HG02763 (cell line): ENCODE measurements at regions not wholly inside any gene's neighbourhood (a gene's known extent, or its start where the extent isn't known, plus 50 kb on each side); places are given as distances from the start of the nearest gene placed in this dataset.

Experiments used
- ATAC-seq: cut with Tn5 transposase; IDR thresholded peaks from one replicate; pipeline ENCODE4 v1.9.1; 2021; ENCODE audit warnings: mild to moderate bottlenecking, moderate library complexity; ENCODE audit not compliant: unreplicated experiment

DNA sequence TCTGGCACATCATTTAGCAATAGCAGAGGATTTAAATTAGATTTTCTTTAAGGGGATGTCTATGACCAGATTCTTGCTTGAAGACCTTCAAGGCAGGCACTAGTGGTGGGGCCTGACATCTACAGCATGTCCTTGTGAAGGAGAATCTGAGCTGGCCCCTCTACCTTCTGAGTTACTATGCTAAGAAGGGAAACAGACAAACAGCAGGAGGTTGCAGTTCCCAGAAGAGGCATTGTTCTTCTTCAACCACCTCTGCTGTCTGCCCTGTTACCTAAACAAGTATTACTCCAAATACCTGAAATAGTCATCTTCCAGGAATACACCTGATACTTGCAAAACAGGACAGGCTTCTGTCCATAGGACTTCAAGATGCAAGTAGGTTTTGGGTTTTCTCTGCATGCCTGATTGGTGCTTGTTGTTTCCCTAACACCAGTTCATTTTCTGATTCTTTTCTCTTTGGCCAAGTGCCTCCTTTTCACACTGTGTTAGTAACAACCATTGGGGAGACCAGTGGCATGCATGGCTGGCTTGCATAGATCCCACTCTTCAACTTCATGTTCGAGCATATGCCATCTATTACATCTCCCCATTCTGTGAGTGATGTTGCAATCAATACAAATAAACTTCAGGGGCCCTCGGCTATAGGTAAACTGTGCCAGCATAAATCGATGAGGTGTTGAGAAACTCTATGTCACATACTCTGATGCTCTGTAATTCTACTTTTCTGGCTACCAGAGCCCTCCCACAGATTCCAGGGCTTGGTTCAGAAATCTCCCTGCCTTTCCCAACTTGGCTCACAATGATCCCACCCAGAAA is 93.0 kb upstream of the DUSP10 start:
- no peak for ATAC-seq

GRCh38 chr1:221832617-221833016 is 90.7 kb upstream of the DUSP10 start:
- no peak for ATAC-seq

DNA sequence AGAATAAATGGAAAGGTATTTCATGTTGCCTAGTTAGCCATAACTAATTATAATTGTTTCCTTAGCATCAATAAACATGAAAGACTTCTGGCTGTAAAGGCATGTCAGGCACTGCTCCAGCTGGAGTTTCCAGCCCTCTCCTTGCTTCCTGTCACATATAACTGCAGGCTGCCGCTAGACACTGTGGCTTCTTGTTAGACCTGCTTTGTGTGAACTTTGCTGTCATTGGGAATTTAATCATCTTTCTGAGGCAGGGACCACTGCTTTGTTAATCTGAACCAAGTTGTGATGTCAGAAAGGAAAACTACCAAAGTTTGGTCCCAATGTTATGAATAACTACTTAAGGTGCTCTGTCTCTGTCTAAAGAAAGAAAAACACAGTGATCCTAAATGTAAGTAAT is 90.3 kb upstream of the DUSP10 start:
- ATAC-seq = no peak

GRCh38 chr1:221829327-221830015 is 87.6 kb upstream of the DUSP10 start:
- ATAC-seq = no peak

- ATAC-seq = no peak
These were observed 85.4 kb upstream of the DUSP10 start for GRCh38 chr1:221827307-221827642.

GRCh38 chr1:221824909-221825308 is 83.0 kb upstream of the DUSP10 start:
- ATAC-seq = no peak

GRCh38 chr1:221824025-221824424 is 82.1 kb upstream of the DUSP10 start:
- peak; percentile 34 for ATAC-seq

DNA sequence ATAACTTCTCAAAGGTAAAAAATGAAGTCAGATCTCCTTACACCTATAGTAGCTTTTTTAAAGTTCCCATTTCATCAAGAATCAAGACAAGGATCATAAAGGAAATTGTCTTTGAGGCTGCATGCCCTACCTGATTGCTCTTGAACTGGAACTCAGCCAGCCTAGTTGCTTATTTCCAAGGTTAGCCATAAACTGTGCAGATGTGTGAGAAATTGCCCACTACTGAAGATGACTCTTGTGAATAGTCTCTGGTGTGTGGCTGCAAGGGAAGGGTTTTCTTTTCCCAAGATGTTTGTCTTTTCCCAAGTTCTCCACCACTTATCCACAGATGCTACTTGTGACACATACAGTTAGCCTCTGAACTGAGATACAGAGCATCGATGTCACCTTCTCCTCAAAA is 81.7 kb upstream of the DUSP10 start:
- no peak for ATAC-seq

- peak; percentile 64 for ATAC-seq
These were observed 81.3 kb upstream of the DUSP10 start for GRCh38 chr1:221823149-221823548.

DNA sequence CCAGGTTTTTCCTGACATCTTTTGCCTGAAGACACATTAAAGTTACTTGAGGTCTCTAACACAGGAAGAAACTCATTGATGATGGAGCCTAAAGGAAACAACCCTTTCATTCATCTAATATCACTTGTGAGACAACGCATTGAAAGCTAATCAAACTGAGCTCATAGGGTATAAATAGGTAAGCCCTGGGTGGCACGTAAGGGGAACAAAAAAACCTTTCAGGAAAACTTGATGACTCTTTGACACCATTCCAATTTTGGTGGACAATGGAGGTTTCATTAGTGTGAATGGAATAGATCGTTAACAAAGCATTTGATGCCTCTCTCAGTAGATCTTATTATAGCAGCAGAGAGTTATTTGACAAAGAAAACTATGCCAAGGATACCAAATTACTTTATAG is 80.7 kb upstream of the DUSP10 start:
- no peak for ATAC-seq

GRCh38 chr1:221816899-221817298 is 75.0 kb upstream of the DUSP10 start:
- ATAC-seq = no peak

DNA sequence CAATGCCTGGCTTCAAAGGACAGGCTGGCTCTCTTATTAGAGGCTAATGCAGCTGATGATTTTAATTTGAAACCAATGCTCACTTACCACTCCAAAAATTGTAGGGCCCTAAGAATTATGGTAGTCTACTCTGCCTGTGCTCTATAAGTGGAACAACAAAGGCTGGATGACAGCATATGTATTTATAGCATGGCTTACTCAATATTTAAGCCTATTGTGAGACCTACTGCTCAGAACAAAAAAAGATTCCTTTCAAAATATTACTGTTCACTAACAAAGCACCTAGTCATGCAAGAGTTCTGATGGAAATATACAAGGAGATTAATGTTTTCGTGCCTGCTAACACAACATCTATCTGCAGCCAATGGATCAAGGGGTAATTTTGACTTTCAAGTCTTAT is 73.8 kb upstream of the DUSP10 start:
- no peak for ATAC-seq

DNA sequence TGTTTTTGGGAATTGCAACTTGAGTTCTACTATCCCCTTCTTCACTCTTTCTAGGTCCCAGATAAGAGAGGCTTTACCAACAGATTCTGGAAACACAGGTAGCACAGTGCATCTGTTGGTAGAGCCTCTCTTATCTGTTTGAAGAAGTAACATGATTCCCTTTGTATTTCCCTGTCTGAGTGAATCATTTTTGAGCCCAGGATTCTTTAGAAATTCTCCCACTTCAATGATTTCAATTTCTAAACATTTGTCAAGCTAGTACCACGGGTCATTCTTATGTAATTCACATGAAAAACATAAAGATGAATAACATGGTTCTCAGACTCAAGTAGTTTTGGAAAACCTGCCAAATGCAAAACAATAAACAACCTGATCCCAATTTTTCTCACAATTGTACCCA is 72.0 kb upstream of the DUSP10 start:
- ATAC-seq = no peak

GRCh38 chr1:221812905-221813597 is 71.2 kb upstream of the DUSP10 start:
- ATAC-seq = no peak

DNA sequence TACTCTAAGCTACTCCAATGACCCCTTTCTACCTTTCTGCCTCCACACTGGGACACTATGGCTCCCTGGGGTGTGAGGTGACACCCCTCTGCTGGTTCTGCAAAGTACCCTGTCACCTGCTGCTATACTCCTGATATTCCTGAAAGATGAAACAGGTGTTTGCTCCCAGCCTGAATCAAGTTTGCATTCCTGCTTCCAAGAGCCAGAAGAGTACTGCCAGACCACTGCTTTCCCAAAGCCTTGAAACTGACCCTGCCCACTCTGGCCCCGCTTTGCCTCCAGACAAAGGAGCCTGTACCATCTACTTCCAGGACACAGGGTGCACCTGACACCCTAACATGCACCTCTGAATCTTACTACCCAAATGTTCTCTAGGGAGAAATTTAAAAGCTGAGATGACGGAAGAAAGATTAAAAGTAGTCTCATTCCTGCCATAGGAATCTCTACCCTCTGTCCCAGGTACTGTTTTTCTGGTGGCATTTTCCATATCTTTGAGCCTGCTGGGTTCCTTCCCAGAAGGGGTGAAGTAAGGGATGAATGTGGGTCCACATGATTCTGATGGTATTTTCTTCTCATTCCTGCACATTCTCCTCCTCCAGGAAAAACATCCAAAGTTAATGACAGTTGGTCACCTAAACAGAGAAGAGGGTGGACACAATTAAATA is 70.3 kb upstream of the DUSP10 start:
- no peak for ATAC-seq

GRCh38 chr1:221810406-221810805 is 68.5 kb upstream of the DUSP10 start:
- ATAC-seq = no peak

DNA sequence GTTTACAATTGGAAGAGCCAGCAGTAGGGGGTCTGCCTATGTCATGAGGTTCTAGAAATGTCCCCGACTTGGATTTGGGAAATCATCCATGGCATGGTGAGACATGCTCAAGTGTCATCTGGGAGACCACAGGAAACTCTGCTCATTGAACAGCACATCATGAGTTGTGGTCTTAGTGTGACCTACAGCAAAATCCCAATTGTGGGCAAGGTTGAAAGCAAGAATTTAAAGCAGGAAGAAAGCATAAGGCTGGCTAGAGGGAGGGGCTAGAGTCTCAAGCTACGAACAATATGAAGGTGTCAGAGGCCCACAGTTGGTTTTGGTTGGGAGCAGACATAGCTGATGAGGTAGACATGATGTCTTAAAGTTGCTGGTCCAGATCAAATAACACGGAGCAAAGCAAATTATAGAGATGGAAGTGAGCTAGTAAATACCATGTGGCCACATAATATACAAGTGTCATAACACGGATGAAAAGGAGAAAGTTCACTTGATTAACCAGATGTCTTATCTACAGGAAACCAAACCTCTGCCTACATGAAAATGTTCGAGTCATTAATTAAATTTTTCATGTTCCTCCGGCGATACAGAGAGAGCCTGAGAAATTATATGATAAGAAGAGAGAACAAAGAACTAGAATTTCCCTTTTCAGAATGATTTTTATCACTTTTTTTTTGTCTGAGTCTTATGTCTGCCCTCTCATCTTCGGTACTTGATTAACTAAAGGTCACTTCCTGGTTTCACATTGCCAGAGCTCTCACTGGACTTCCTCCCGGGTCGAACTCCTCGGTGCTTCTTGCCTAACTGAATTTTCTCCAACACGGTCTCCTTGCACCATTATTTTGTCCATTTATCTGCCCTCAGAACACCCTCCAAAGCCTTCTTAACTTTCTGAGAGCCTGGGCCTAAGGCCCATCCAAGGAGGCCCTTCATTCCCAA is 67.5 kb upstream of the DUSP10 start:
- ATAC-seq = no peak

DNA sequence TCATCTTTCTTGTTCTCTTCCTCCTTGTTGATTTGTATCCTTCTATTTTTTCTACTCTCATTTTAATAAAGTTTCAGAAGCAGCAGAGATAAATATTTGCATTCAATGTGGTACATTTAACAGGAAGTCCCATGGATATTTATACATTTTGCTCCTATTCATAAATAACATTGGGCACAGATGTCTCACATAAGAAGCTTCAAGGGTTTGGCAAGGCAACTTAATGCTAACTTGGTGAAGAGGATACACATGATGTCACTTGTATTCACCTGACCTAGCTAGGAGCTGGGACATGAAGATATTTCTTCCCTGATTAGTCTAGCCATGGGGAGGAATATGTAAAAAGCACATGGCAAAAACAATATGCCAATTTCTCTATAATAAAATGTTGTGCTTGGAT is 65.1 kb upstream of the DUSP10 start:
- peak; percentile 46 for ATAC-seq

DNA sequence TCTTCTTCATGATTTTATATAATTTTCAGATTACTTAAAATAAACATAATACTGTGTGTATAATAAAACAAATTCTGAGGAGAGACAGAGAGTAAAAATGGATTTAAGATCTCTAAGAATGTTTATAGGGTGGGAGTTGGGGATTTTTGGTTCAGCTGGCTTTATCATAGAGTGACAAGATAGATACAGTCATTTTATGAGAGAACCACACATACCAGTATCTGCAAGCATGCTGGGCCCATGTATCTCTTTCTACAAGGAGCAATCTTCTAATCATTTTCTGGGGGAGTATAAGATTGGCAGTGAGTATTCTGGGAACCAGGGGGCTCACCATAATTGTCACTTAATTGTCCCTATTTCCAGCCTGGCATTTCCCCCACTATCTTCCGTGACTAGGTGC is 64.3 kb upstream of the DUSP10 start:
- no peak for ATAC-seq

- no peak for ATAC-seq
These were observed 63.2 kb upstream of the DUSP10 start for GRCh38 chr1:221805121-221805520.
